ENCODE measurements at regions not wholly inside any gene's neighbourhood (a gene's known extent, or its start where the extent isn't known, plus 50 kb on each side); places are given as distances from the start of the nearest gene placed in this dataset.

GRCh38 chr13:104705031-104705750 is 1639.0 kb upstream of the SLC10A2 start:
- TF ChIP-seq CTCF (IDR thresholded peaks at IDR 0.05), result no peak

- no peak for TF ChIP-seq CTCF (IDR thresholded peaks at IDR 0.05)
Observed at GRCh38 chr13:104701591-104701990, 1635.4 kb upstream of the SLC10A2 start.

GRCh38 chr13:104694397-104694796 is 1628.2 kb upstream of the SLC10A2 start:
- no peak for TF ChIP-seq CTCF (IDR thresholded peaks at IDR 0.05)

GRCh38 chr13:104693126-104693525 is 1626.9 kb upstream of the SLC10A2 start:
- TF ChIP-seq CTCF (IDR thresholded peaks at IDR 0.05), result no peak

- no peak for TF ChIP-seq CTCF (IDR thresholded peaks at IDR 0.05)
Observed at GRCh38 chr13:104691767-104692467, 1625.7 kb upstream of the SLC10A2 start.

GRCh38 chr13:104686484-104686883 is 1620.3 kb upstream of the SLC10A2 start:
- TF ChIP-seq CTCF (IDR thresholded peaks at IDR 0.05), result no peak

- no peak for TF ChIP-seq CTCF (IDR thresholded peaks at IDR 0.05)
Observed at GRCh38 chr13:104683789-104684188, 1617.6 kb upstream of the SLC10A2 start.
